H4 (cell line): ENCODE measurements at regions not wholly inside any gene's neighbourhood (a gene's known extent, or its start where the extent isn't known, plus 50 kb on each side); places are given as distances from the start of the nearest gene placed in this dataset.
"Not testable (repeated sequence)": the region's sequence is repeated elsewhere in the genome, so short reads cannot be mapped to it uniquely, and the experiment has no call there.

ENCODE experiments used
- DNase-seq: peaks from one replicate; pipeline ENCODE4 v3.0.0-alpha.2; 2015; ENCODE audit warnings: low spot score

DNA sequence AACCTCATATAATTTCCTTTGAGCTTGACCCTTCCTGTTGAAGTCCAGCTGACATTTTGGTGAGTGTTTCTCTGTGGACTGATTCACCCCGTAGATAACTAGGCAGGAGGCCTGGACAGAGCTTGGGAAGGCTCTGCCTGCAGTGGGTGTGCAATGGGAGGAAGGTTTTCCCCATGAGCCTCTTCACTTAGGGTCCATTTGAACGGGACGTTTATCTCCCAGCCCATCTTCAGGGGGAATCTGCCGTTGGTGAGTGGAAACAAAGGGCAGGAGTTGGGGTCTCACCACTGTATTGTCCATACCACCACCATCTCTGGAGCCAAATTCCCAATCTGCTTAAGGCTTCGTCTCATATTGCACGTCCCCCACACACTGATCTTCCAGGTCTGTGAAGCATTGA is 825.6 kb upstream of the TPTE start:
- not testable (repeated sequence) for DNase-seq

GRCh38 chr21:9697751-9698150 is 823.6 kb upstream of the TPTE start:
- DNase-seq: not testable (repeated sequence)

DNA sequence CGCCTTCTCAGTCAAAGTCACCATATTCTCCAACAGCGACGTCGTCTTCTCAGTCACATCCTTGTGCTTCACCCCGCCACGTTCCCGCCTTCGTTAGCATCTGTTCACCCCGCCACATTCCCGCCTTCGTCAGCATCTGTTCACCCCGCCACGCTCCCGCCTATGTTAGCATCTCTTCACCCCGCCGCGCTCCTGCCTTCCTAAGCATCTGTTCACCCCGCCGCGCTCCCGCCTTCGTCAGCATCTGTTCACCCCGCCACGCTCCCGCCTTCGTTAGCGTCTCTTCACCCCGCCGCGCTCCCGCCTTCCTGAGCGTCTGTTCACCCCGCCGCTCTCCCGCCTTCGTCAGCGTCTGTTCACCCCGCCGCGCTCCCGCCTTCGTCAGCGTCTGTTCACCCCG is 816.4 kb upstream of the TPTE start:
- DNase-seq: not testable (repeated sequence)

DNA sequence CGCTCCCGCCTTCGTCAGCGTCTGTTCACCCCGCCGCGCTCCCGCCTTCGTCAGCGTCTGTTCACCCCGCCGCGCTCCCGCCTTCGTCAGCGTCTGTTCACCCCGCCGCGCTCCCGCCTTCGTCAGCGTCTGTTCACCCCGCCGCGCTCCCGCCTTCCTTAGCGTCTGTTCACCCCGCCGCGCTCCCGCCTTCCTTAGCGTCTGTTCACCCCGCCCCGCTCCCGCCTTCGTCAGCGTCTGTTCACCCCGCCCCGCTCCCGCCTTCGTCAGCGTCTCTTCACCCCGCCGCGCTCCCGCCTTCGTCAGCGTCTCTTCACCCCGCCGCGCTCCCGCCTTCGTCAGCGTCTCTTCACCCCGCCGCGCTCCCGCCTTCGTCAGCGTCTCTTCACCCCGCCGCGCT is 815.9 kb upstream of the TPTE start:
- not testable (repeated sequence) for DNase-seq

DNA sequence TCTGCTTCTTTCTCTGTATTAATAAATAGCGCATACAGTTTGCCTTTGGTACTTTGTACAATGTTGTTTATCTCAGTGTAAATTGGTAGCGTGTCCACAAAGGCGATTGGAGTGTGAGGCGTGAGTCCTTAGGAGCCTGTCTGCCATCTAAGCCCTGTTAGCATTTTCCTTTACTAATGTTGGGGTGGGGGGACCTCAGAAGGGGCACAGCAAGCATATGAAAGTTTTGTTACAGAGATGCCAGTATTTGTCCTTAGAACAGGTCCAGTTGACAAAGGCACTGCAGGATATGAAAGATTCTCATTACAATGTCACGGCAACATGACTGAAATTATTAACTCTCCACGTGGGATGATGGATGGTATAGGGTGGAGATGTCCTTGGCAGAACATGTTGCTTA is 796.8 kb upstream of the TPTE start:
- DNase-seq: not testable (repeated sequence)

DNA sequence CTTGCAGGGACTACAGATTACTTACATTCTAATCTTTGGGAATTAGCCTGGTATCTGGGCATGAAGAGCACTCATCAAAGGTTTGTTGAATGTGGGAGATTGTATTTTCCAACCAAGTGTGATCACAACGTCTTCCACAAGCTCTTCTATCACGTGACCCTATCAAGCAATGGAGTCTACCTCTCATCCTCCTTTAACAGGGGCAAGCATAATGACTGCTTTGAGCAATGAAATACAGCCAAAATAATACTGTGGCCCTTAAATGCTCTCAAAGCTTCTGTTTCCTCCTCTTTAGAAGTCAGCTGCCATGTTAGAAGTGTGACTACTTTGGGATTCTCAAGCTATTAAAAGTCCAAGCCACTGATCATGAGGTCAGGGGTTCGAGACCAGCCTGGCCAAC is 794.2 kb upstream of the TPTE start:
- DNase-seq: not testable (repeated sequence)

DNA sequence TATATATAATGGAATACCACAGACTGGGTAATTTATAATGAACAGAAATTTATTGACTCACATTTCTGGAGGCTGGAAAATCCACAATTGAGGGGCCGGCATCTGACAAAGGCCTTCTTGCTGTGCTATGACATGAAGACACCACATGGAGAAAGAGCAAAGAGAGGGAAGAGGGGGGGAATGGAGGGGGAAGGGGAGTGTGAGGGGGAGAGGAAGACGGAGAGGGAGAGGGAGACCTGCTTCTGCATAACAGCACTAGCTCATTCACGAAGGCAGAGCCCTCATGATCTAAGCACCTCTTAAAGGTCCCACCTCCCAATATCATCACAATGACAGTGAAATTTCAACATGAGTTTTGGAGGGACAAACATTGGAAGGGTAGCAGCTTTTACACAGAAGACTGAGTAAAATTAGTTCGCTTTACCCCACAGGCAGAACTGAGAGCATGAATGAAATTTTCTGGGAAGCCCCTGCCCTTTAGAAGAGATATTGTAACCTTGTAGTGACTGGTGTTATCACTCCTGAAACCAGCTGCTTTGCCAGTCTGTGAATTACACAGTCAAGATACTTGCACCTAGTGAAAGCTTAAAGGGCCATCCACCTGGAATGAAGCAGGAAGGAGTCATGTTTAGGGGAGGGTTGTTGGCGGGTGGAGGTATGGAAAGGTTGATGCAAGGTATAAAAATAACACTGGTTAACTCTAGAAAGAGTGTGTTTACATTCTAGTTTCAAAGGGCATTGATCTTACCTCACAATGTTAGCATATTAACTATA is 793.0 kb upstream of the TPTE start:
- DNase-seq: not testable (repeated sequence)

- DNase-seq: no peak
Measured at GRCh38 chr21:9730866-9731265, 790.5 kb upstream of the TPTE start.

- DNase-seq: not testable (repeated sequence)
Measured at GRCh38 chr21:9731317-9731716, 790.1 kb upstream of the TPTE start.

DNA sequence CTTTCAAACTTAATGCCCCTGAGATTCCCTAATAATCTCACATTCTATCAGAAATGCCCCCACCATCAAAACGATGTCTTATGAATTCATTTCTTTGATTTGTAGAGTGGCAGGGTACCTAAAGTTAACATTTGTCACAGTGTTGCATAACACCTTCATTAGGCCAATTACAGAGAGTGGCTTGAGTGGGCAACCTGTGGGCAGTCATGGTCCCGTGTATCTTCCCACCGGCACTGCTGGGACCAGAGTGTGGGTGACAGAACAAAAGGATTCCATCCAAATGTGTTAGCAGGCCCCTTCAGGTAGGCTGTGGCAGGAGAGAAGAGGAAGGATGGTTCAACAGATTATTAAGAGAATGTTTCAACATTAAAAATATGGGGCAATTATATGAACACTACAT is 788.8 kb upstream of the TPTE start:
- DNase-seq: not testable (repeated sequence)

DNA sequence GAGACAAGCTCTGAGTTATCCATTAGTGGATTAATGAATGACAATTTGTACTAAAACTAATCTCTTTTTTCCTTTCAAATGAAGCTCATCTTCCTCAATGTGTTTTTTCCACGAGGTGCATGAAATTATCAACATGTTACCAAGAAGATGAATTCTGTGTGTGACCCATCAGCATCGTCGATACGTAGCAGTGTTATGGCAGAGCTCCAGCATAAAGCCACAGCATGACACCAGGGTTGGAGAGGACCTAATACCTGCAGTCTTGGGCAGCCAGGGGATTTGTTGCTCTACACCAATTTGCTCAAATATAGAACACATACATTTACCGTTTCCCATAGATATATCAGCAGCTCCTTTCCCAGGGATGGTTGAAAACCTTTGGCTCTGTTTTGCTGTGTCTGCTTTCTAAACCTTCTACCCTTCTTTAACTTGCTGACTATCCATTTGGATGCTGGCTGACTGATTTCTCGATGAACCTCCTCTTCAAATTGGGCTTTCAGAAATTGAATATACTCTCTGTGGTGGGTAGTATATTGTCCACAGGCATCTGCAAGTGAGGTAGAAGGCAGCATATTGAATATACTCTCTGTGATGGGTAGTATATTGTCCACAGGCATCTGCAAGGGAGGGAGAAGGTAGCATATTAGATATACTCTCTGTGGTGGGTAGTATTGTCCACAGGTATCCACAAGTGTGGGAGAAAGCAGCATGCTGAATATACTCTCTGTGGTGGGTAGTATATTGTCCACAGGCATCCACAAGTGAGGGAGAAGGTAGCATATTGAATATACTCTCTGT is 787.4 kb upstream of the TPTE start:
- not testable (repeated sequence) for DNase-seq

GRCh38 chr21:9735421-9735961 is 785.9 kb upstream of the TPTE start:
- DNase-seq: no peak

DNA sequence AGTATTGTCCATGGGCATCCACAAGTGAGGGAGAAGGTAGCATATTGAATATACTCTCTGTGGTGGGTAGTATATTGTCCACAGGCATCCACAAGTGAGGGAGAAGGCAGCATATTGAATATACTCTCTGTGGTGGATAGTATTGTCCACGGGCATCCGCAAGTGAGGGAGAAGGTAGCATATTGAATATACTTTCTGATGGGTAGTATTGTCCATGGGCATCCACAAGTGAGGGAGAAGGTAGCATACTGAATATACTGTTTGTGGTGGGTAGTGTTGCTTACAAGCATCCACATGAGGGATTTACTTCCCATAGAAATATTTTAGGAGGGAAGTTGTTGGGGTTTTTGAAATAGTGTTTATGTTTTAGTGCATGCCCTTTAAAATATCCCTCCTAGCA is 784.1 kb upstream of the TPTE start:
- not testable (repeated sequence) for DNase-seq

DNA sequence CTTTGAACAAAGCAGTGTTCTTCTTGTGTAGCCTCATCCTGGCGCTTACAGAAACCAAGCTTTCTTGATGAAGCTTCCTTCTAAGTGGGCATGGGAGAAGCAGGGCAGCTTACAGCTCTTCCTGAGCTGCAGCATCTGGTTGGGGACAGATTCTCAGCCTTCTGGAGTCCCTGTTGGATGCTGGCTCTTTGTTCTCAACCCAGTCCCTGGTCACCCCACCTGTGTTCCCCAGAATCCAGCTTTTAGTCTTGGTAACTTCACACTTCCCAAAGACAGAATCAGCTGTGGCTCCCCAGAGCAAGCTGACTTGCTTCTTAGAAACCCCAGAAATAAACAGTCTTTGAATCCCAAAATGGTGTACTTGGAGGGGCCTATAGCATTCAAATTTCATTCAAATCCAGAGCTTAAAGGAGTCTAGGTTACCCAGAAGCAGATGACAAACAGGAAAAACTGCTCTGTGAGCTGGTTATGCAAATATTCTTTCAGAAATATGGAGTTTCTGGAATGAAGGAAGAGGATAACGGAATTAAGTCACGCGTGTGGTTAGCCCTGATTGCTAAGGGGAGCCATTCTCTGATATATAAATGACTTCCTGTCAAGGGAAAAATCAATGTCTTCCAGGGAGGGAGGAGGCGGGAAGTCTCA is 783.4 kb upstream of the TPTE start:
- not testable (repeated sequence) for DNase-seq

DNA sequence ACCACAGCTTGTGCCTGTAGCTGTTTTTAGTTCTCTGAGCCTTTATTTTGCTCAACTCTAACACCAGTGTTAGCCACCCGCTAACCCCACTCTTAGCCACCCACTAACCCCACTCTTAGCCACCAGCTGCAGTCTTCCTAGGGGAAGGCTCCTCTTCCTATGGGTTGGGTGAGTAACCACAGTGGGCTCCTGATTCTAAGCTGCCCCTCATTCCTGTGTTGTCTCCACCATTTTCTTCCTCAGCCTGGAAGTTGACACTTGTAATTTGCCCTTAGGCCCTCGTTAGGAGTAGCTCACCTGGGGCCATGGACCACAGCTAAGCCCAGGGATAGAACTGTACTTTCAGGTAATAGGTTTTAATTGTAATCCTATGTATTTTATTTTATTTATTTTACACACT is 782.9 kb upstream of the TPTE start:
- DNase-seq: no peak

DNA sequence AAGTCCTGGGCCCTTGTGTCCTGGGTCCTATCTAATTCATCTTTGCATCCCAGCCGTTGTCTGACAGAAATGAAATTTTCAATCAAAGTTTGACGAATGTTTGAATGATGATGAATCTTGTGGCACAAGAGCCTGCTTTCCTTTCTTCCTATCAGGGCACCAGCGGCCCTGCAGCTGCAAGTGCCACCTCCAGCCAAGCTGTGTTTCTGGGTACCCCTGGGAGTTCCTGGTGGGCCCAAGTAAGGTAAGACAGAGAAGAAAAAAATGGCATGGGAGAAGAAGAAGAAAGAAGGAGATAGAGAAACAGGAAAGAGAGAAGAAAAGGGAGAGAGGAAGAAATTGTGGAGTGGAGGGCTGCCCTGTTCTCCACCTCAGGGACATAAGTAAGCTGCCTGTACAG is 782.1 kb upstream of the TPTE start:
- DNase-seq: no peak

DNA sequence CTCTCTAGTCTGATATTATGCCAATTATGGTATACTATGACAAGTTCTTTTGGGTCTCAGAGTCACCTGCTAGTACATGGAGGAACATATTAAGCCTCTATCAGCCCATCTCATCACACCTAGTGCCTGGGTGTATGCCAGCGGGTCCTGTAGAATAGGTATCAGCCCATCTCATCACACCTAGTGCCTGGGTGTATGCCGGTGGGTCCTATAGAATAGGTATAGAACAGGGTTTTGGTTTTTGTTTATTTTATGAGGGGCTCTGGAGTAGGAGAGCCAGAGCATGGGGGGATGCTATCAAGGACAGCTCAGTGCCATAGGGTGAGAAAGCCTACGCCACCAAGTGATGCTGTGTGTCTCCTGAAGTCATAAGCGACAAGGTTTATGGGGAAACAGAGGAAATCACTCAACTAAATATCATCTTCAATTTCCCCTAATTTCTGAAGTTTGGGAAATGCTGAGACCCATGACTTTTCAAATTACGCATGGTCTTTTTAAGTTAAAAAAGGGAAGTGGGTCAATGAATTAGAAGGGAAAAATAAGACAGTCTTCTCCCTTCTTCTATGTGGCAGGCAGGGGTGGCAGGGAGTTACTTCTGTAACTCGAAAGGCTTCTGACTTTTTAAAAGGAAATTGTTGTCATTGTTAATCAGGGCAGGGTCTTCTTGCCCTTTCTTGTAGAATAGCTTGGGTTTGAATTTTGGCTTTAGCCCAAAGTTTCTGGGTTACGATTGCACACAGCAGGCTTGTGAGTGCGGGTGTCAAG is 781.0 kb upstream of the TPTE start:
- DNase-seq: not testable (repeated sequence)

- not testable (repeated sequence) for DNase-seq
Measured at GRCh38 chr21:9740991-9741742, 780.2 kb upstream of the TPTE start.

DNA sequence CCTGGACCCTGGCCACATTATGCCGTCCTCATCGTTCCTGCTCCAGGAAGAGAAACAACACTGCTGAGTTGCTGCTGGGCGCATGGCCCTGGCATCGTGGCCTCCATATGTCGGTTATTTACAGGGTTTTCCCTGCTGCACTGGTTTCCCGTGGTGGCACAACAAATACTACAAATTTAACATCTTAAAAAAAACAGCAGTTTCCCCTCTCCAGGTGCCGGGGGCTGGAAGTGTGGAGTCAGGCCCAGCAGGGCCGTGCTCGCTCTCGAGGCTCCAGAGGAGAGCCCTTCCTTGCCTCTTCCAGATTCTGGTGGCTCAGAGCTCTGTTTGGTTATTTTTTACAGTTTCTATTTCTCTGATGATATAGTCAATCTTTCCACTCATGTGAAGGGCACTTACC is 777.8 kb upstream of the TPTE start:
- DNase-seq: not testable (repeated sequence)

DNA sequence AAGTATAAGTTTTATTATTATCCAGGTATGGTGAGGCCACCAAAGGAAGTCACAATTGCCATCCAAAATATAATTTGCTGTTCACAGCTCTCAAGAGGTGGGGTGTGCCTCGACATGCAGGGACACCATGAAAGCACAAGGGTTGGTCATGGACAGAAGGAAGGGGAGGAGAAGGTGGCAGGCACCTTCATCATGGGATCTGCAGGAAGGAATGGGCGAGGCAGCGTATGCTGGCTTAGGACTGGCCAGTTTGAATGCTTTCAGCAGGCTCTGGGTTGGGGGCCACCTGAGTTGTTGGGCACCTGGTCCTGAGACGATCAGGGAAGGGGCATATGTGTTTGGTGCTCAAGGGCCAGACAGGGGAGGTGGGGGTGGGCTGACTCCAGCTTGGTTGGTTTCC is 777.2 kb upstream of the TPTE start:
- not testable (repeated sequence) for DNase-seq

- DNase-seq: not testable (repeated sequence)
Measured at GRCh38 chr21:9744593-9744992, 776.8 kb upstream of the TPTE start.
